Activated naive CD4-positive, alpha-beta T cell treated with anti-CD3 and anti-CD28 coated beads, Interleukin-2, amount 50 U/mL, for 16 hours (primary cell): ENCODE measurements at regions not wholly inside any gene's neighbourhood (a gene's known extent, or its start where the extent isn't known, plus 50 kb on each side); places are given as distances from the start of the nearest gene placed in this dataset.

Experiments used
- DNase-seq: peaks from one replicate; pipeline ENCODE4 v3.0.0-alpha.2; 2020

- no peak for DNase-seq
Measured at GRCh38 chr10:21315645-21316220, 209.7 kb downstream of the SKIDA1 start.

DNA sequence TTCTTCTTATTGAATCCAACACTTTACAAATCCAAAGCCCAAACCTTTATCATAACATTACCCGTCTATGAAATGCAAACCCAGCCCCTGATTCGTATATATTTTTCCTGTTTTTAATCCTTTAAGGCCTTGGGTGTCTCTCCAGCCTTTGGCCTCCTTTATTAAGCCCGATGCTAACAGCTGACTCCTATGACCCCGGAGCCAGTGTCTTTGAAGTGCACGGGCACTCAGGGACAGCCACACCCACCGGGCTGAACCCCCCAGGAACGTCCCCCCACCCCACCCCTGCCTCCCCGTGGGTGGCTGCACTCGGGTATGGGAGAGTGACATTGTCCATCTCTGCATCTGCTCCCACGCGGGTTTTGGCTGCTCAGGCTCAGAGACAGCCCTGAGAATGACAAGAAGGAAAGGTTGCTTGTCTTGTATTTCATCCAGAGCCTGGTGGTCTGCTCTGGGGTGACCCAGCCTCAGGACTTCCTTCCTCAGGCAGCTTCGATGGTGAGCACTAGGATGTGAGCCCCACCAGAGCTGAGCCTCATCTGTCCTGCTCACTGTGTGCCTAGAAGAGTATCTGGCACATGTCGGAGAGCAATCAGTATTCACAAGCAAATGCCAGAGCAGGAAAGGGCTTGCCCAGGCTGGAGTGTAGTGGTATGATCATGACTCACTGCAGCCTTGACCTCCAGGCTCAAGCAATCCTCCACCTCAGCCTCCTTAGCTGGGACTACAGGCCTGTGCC, 210.4 kb downstream of the SKIDA1 start:
- no peak for DNase-seq

DNA sequence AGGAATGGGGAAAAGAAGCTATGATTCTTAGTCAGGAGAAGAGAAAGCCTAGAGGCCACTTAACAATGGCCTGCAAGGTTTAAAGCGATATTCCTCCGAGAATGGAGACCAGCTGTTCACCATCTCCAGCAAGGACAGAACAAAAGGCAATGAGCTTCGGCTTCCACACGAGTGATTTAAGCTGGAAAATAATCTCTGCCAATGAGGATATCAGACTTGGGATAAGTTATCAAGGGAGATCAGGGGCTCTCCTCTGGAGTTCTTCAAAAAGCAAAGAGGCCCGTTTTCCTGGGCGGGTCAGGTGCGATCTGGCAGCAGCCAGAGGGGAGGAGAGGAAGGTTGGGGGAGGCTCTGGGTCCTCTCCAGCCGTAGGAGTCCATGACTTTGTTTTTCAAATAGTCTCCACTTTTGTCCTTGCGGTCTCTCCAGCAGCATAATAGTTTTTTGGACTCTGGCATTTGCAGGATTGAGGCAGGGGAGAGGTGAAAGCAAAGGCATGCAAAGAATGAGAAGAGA, 211.3 kb downstream of the SKIDA1 start:
- DNase-seq, result no peak

DNA sequence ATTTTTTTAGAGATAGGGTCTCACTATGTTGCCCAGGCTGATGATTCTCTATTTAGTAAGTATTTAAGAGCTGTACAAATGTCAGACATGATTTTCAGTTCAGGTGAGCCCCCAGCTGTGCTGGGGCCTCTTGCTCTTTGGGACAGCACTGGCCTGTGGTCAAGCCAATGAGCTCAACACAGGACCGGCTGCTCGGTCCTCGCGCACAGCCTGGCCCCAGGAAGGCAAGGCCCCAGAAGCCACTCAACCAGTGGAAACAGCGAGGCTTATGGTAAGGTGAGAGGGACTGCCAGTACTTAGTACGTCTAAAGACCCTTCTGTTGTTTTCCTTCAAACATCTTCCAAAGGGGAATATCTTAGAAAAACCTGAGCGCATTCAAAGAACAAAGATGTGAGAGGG, 211.8 kb downstream of the SKIDA1 start:
- DNase-seq, result no peak

GRCh38 chr10:21311426-21311825, 214.1 kb downstream of the SKIDA1 start:
- no peak for DNase-seq

- DNase-seq, result no peak
Measured at GRCh38 chr10:21309427-21309826, 216.1 kb downstream of the SKIDA1 start.

GRCh38 chr10:21308946-21309345, 216.5 kb downstream of the SKIDA1 start:
- no peak for DNase-seq

DNA sequence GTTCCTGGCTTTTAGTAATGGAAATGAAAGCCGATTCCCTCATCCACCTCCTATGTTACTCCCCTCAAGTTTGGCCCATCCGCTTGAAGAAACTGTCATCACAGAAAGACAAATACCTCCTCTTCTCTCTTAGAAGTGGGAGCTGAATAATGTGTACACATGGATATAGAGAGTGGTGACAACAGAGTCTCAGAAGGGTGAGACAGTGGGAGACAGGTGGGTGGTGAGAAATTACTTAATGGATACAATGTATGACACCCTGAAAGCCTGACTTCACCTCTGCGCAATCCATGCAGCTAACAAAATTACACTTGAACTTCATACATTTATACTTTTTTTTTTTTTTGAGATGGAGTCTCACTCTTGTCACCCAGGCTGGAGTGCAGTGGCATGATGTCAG, 217.5 kb downstream of the SKIDA1 start:
- no peak for DNase-seq

DNA sequence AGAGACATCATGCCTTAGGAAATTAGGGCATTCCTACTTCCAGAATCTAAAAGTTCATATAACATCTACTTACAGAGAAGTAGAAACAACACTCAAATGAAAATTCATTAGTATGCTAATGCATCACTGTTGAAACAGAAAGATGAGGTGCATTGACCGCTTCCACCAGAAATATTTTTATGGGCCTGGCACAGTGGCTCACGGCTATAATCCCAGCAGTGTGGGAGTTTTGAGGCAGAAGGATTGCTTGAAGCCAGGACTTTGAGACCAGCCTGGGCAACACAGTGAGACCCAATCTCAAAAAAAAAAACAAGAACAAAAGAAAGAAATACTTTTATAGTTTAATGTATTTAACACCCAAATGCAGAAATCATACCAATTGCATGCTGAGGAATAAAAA, 220.9 kb downstream of the SKIDA1 start:
- DNase-seq, result no peak

- no peak for DNase-seq
Measured at GRCh38 chr10:21304198-21304597, 221.3 kb downstream of the SKIDA1 start.

DNA sequence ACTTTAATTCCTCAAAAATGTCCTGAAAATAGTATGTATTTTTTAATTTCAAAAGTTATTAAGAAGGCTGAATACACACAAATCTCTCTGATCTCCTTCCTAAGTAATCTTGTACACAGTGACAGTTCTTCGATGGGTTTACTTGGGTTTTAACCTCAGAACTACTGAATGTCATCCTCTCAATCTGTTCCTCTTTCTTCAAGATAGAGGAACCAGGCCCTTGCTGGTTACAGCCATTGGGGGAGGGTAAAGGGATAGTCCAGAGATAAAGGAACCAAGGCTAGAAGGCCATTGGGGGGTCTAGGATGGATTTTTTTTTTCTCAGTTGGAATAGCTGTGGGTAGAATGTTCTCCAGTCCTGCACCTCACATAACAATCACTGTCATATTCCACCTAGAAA, 224.9 kb downstream of the SKIDA1 start:
- DNase-seq, result no peak

DNA sequence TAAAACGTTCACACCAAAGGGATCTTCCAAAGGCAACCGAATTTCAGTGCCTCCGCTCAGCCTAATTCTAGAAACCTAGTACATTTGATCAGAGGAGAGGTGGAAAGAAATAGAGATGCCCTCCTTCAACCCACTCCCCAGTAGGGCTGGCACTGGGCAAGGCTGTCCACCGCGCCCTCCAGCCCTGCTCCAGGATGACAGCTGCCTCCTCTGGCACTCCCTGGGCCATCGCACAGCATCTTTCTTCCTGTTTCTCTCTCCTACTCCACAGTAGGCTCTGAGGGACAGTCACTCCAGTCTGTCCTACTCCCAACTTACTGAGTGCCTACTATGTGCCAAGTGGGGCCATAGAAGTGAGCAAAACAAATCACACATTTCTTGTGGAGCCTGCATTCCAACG, 226.2 kb downstream of the SKIDA1 start:
- DNase-seq, result no peak

GRCh38 chr10:21298701-21299100, 226.8 kb downstream of the SKIDA1 start:
- DNase-seq, result no peak

DNA sequence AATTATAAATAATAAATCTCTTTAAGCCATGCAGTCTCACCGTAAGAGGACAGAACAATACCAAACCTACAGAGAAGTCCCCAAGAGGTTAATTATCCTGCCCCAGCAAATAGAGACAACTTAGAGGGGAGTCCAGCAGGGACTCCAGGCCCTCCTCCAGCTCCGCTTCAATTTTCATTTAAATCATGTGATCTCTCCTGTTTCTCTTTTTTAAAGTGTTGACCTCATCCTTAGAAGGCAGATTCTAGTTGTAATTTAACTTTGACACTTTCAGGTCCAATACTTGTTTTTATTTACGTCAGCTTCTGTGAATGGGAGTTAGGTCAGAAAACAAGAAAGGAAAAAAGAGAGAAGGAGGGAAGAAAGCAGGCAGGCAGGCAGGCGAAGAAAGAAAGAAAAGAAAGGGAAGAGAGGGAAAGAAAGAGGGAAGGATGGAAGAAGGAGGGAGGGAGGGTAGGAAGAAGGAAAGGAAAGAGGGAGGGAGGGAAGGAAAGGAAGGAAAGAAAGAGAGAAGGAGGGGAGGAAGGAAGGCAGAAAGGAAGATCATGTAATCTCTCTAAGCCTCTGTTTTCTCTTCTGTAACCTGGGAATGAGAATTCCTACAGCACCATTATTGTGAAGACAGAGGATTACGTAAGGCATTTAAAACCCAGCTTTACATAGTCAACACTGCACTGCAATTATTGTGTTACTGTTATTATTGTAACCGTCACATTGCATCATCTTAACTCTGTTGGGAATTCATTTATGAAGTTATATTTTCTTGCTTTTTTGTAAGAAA, 227.7 kb downstream of the SKIDA1 start:
- no peak for DNase-seq

DNA sequence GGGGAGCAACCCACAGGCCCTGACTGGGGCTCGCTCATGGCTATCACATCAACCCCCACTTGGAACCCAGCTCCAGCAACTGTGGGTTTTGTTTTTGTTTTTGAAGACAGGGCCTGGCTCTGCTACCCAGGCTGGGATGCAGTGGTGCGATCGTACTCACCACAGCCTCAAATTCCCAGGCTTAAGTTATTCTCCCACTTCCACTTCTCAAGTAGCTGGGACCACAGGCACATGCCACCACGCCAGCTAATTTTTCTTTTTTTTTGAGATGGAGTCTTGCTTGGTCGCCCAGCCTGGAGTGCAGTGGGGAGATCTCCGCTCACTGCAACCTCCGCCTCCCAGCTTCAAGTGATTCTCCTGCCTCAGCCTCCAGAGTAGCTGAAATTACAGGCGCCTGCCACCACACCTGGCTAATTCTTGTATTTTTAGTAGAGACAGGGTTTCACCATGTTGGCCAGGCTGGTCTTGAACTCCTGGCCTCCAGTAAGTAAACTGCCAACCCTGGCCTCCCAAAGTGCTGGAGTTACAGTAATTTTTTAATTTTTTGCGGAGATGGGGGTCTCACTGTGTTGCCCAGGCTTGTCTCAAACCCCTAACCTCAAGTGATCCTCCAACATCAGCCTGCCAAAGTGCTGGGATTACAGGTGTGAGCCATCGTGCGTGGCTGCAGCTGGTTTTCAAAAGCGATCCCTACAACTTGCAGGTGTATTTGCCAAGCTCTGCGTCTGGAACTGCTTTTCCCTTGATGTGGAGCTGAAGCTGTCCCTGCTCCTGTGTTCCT, 228.7 kb downstream of the SKIDA1 start:
- DNase-seq, result no peak

DNA sequence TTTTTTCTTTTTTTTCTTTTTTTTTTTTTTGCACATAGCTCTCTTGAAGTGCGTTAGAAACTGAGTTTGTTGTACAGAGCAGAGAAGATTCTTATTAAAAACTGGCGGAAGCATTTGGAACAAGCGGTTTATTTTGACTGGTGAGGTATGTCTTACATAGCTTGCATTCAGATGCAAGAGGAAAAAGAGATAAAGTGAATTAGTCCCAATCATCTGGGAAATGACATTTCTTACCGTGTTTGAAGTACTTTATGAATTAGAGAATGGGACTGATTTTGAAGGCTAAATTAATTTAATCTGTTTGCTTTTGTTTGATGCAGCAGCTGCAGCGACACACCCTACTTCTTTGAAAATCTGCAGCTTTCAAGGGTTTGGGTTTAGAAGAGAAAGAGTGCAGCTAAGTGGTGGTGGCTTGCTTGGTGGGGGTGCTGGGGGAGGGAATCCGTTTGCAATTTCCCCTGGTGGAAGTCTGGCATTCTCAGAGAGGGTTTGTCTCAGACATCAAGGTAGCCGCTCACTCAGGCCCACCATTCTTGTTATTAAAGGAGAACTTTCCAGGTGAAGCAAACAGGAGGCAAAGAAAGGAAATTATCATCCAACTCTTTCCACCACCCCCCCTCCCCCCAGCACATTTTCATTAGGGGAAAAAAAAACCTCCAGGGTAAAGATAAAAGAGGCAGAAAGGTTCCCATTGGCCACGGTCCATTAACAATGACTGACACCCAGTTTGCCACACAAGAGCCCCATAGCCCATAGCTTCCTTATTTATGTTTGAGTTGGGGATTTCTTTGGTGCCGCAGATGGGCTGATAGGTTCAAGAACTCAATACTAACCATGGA, 231.7 kb downstream of the SKIDA1 start:
- DNase-seq, result no peak

DNA sequence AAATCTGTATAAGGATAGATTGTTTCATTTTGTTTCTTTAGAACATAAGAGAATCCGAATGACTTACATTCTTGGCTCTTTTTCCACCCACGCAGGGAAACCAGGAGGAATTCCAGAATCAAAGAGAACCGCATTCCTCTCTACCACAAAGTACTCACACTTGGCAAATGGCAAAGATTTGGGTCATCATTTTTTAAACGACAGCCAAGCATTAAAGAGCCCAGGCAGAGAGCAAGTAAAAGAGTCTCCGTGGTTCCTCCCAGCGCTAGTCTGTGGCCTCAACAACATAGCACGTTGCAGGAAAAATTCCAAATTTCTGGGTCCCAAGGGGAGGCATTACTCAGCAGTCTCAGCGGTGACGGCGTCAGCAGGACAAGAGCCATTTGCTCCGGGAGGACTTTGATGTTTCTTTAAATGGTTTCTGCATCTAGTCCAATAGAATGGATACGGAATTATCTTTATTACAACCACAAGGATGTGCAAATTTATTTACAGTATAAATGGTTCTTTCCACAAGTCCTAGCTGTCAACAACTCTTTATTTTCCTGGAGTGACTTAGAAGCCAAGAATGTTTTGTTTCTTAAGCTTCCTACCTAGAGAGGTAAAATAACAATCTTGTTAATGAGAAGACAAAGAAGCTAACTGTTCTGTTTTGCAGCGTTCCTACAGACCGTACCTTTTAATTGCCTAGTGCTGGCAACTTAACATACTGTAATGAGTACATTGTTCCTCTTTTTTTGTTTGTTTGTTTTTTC, 232.5 kb downstream of the SKIDA1 start:
- no peak for DNase-seq

DNA sequence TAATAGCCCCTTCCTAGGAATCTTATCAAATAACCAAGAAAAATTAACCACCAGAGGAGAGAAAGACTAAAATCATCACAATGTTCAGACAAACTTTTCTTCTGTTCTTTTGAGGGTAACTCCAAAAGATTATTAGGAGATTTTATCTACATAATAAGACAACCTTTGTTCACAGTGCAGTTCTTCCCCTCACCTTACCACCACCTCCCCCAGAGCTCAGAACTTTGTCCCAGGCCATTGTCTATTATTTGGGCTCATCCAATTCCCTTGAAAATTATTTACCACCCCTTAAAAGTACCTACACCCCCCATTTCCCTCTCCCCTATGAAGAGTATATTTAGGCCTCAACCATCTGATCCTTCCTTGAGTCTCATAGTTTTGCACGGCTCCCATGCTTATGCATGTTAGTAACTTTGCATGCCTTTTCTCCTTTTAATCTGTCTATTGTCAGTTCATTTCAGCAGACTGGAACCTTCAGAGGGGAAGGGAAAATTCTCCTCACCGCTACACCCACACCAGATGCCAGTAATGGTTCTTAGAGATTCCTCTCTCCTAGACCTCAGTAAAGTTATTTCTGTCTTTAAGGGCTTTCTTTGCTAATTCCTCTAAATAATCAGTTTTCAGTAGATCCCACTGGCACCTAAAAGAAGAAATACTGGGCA, 234.9 kb downstream of the SKIDA1 start:
- DNase-seq, result no peak

- DNase-seq, result no peak
Measured at GRCh38 chr10:21289961-21290360, 235.5 kb downstream of the SKIDA1 start.

DNA sequence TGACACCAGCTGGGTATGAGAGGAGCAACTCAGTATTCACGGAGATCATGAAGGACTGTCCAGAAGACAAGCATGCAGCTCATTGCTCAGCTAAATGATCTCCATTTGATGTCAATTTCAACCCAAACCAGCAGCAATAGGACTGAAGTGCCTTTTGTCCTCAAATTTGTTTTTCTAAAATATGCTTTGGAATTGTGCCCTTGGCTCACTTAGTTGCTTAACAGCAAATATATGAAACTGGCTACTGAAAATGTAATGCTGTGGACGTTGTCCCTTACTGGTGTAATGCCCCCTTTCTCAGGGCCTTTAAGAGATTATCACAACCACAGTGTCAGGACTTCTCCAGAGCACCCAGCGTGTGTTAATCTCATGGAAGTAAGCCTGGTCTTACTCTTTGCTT, 236.2 kb downstream of the SKIDA1 start:
- DNase-seq, result no peak
